ENCODE measurements at regions not wholly inside any gene's neighbourhood (a gene's known extent, or its start where the extent isn't known, plus 50 kb on each side); places are given as distances from the start of the nearest gene placed in this dataset.

DNA sequence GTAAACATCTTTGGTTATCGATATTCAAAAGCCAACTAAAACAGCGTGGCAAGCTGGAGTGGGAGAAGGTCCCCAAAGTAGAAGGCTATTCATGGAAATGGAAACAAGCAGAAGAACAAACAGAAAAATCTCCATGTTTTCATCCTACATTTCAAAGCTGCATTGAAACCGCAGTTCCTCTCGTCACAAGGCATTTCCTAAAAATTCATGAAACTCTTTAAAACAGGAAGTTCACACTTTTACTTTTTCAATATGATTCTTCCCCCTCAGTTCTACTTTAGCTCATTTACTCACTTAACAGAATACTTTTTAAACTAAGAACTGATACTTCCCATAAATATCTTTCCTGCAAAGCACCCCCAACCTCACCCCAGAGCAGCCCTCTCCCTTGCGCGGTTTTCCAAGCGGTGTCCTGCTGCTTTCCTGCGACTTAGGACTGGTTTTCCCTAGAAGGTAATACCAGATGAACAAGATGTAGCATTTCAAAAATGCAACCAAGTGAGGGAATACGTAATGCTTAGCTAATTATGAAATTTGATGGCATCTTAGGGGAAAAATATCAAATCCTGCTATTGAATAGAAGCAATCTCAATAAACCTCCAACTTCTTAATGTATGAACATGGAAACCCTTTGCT, 228.3 kb upstream of the PKN2 start:
- TF ChIP-seq CTCF (conservative IDR thresholded peaks at IDR 0.05 in 1 of 2, IDR thresholded peaks at IDR 0.05 in 1 of 2; ENCODE audit: low read depth in 1 of 2, low read length in 2 of 2): no peak
- no peak for TF ChIP-seq EZH2 (IDR thresholded peaks at IDR 0.05; ENCODE audit: low read length, missing control alignments)

Data from fibroblast of lung (primary cell).